Amniotic stem cell (primary cell): ENCODE measurements at regions not wholly inside any gene's neighbourhood (a gene's known extent, or its start where the extent isn't known, plus 50 kb on each side); places are given as distances from the start of the nearest gene placed in this dataset.
A peak's percentile ranks its signal among the peaks of the same experiment; 100 is the strongest.
"Not testable (repeated sequence)": the region's sequence is repeated elsewhere in the genome, so short reads cannot be mapped to it uniquely, and the experiment has no call there.

Experiments used
- DNase-seq: peaks from one replicate; lab custom pipeline; 2025; lab: John Stamatoyannopoulos, UW

DNA sequence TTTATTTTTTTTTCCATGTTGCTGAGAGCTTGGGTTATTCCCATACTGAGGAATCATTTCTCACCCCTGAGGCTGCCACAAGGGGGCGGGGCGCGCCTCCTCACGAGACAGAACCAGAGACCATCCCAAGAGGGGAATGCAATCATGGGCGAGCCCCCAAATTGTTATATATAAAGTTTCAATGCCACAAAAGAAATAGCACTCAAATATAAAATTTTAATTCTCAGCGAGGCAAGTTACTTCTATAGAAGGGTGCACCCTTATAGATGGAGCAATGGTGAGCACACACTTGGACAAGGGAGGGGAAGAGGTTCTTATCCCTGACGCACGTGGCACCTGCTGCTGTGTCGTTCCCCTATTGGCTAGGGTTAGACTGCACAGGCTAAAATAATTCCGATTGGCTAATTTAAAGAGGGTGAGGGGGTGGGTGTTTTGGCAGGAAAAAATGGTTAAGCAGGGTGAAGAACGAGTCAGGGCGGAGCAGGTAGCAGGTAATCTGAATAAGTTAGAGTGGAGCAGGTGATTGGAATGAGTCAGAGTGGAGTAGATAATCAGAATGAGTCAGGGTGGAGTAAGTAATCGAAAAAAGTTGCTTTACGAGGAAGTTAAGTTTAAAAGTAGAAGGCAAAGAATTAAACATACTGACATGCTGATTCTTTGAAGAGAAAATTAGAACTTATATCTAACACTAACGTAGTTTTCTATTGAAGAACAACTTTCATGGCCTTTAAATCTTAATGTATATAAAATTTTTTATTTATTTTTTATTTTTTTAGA, 177.5 kb downstream of the MTCL1 start:
- DNase-seq = no peak

DNA sequence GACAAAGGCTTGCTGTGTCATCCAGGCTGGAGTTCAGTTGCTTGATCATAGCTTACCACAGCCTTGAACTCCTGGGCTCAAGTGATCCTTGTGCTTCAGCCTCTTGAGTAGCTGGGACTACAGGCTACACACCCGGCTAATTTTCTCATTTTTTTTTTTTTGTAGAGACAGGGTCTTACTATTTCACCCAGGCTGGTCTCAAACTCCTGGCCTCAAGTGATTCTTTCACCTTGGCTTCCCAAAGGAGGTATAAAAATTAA, 178.0 kb downstream of the MTCL1 start:
- DNase-seq = no peak

DNA sequence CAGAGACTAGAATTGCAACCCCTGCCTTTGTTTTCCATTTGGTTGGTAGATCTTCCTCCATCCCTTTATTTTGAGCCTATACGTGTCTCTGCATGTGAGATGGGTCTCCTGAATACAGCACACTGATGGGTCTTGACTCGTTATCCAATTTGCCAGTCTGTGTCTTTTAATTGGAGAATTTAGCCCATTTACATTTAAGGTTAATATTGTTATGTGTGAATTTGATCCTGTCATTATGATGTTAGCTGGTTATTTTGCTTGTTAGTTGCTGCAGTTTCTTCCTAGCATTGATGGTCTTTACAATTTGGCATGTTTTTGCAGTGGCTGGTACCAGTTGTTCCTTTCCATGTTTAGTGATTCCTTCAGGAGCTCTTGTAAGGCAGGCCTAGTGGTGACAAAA, 182.5 kb downstream of the MTCL1 start:
- not testable (repeated sequence) for DNase-seq

DNA sequence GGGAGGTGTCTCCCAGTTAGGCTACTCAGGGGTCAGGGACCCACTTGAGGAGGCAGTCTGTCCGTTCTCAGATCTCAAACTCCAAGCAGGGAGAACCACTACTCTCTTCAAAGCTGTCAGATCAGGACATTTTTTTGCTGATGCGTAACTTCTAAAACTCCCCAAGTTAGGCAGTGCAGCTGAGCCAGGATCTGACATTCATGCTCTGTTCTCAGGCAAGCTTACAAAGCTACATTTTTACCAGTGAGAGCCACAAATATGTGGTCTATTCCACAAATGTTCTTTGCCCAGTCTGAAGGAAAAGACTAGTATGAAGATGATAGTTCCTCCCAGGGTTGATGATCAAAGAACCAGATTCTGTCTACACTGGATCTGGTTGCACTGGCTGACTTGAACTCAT, 184.1 kb downstream of the MTCL1 start:
- no peak for DNase-seq

DNA sequence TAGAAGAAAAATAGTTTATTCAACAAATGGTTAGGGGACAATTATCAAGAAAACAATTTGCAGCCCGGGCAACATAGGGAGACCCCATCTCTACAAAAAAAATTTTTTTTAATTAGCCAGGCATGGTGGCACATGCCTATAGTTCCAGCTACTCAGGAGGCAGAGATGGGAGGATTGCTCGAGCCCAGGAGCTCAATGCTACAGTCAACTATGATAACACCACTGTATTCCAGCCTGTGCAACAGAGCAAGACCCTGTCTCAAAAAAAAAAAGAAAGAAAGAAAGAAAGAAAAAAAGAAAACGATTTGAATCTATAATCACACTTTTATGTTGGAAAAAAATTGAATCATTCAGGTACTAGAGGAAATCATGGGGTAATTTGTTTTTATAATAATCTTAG, 185.1 kb downstream of the MTCL1 start:
- not testable (repeated sequence) for DNase-seq

DNA sequence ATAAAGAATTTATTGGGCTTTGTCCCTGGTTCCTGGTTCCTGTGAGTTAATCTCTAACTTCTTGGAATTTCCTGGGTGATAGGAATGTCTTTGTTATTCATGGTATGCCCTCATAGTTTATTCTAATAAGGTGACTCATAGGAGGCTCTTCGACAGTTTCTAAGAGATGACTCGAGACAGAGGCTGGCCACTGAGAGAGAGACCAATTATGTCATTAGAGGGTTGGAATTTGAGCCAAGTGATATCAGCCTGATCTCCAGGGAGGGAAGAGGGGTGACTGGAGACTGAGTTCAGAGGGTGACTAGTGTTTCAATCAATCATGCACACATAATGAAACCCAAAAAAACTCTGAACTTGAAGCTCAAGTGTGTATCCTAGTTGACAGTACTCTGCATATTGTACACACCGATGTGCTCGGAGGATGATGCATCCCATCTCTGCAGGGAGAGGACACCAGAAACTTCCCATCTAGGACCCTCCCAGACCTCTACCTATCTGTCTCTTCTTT, 185.7 kb downstream of the MTCL1 start:
- DNase-seq = peak; percentile 76

DNA sequence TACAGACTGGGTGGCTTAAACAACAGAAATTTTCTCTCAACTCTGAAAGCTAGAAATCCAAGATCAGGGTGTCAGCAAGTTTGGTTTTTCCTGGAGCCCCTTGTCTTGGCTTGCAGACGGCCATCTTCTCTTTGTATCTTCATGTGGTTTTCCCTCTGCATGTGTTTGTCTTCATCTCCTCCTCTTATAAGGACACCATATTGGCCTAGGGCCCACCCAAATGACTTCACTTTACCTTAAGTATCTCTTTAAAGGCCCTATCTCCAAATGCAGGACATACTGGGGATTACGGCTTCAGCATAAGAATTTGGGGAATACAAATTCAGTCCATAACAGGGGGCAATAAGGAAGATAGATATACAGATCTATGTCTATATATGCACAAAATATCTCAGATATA, 187.9 kb downstream of the MTCL1 start:
- no peak for DNase-seq

DNA sequence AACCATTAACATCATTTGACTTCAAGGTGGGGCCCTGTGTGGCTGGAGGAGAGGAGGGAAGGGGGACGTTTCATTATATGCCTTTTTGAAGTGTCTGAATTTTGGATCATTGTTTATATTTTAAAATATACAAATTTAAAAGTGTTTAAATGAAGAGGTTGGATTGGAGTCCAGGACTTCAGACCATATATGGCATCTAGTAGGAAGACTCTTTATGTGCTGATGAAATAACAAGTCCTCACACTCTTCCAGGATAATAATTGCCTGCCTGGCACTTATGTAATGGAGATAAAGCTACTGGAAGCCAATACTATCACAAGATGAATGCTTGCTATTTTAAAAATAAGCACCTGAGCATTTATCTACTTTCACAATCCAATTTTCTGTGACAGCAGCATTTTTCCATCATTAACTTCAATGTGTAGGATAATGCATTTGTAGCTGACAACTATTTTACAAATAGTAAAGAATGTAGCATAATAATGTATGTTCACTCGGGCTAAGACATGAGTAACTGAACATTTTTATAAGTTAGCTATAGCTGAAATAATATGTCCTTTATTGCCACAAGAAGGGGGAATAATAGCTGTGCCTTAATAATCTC, 188.4 kb downstream of the MTCL1 start:
- DNase-seq = no peak

DNA sequence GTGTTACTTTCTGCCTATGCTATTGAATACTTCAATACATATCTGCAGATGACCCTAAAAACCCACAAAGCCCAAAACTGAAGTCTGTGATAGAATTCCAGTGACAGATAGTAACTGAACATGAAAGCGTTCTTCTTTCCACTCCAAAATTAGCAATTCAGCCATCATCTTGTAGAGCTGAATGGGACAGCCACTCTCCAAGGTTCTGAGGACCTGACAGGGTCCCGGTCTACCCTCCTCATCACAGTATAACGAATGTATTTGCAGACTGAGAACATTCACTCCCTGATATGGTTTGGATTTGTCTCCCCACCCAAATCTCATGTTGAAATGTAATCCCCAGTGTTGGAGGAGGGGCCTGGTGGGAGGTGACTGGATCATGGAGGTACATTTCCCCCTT, 189.5 kb downstream of the MTCL1 start:
- no peak for DNase-seq

DNA sequence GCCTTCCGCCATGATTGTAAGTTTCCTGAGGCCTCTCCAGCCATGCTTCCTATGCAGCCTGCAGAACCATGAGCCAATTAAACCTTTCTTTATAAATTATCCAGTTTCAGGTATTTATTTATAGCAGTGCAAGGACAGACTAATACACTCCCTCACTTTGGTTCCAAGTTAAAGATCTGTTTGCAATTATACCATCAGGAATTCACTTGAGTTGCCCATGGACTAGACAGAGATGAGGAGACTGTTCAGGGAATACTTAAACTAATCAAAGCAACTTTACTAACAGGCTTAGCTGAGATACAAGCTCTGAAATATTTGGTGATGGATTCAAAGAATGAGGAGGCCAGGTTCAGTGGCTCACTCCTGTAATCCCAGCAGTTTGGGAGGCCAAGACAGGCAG, 190.0 kb downstream of the MTCL1 start:
- DNase-seq = no peak

DNA sequence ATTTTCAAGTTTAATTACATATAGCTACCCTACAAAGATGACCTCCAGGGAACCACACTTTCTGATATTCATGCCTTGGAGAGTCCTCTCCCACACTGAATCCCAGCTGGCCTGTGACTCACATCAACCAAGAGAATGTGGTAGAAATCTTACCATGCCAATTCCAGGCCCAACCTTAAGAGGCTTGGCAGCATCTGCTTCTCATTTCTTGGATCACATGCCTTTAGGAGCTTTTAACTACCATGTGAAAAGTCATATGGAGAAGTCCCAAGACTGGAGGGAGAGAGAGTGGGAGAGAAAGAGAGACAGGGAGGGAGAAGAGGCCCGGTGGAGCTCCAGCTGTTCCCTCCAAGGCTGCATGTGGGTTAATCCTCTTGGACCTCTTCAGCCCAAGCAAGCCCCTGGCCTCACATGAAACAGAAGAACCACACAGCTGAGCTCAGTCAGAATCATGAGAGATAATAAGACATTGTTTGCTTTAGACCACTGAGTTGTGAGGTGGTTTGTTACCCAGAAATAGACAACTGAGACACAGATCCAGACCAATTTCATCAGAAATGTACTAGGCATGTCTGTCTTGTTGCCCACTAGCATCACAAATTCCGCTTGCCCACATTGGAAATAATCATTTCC, 190.7 kb downstream of the MTCL1 start:
- no peak for DNase-seq

DNA sequence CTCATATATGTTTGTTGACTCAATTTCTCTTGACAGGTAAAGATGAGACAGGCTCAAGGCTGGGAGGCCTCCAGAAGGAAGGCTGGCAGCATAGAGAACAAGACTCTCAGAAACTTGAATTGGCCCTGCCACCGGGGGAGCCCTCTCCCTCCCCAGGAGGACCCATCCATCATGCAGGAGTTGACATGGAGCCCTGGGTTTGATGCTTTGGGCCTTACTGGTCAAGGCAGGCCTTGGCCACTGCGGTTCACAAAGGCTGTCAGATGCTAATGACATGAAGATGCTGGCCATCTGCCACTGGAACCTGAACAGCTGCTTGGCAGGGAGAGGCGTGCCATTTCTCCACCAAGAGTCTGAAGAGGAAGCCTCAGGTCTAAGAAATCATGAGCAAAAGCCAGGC, 193.6 kb downstream of the MTCL1 start:
- no peak for DNase-seq

DNA sequence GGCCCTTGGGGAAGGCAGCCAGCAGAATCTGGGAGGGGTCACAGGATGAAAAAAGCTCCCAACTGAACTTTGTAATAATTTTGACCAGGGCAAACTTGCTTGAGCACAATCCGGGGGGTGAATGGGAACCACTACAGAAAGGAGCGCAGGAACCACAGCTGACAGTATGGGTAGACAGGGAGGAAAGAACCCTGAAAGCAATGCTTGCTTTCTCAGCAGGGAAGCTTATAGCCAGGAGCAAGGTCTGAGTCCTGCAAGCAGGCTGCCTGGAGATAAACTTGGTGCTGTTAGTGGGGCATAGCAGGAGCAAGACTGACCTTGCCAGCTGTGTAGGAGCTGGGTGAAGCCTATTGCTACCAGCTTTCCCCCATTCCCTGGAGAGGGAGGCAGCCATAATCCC, 195.2 kb downstream of the MTCL1 start:
- DNase-seq = no peak

DNA sequence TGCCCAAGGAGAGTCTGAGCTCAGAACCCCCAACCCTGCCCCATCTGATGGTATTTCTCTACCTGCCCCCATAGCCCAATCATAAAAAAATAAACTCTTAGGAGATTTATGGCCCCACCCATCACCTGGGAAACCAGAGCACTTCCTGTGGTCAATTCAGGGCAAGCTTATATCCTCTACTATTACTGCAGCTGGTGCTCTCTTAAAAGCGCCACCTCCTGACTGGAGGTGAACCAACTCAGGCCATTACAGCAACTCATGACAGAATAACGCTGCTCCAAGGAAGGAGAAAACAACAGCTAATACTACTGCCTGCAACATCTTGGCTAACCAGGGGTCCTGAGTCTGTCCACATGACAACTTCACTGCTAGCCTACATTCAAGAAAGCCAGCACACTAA, 195.7 kb downstream of the MTCL1 start:
- no peak for DNase-seq

DNA sequence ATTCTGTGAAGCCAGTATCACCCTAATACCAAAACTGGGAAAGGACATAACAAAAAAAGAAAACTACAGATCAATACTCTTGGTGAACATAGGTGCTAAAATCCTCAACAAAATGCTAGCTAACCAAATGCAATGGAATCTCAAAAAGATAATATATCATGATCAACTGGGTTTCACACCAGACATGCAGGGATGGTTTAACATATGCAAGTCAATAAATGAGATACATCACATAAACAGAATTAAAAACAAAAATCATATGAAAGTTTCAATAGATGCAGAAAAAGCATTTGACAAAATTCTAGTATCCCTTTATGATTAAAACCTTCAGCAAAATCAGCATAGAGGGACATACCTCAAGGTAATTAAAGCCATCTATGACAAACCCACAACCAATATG, 198.2 kb upstream of the NDUFV2 start:
- no peak for DNase-seq

DNA sequence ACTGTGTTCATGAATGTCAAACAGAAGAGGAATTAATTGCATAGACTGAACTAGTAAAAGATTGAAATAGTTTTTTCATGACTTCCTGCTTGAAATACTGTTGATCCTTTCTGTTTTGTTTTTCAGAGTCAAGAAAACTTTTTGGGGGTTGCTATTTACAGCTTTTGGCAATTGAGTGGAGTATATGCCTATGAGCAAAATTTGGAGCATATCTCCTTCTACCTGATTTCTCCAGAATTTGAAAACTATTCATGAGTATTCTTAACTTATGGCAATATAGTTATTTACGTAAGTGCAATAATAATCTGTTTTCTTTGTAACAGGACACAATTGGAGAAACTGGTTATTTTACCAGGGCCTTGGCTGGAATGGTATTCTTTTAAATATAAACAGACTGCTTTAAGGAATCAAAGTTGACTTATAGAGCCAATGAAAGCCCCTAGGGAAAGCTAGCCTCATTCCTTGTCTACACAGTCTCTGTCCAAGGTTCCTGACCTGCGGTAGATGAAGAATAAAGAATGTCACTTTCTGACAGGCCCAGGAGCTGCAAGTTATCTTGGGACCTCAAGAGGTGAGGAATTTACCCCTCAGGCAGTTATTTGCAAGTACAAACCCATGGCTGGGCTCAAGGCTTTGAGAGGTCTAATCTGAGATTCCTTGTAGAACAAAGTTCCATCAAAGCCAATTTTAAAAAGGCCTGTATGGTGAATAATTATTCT, 193.5 kb upstream of the NDUFV2 start:
- DNase-seq = no peak

DNA sequence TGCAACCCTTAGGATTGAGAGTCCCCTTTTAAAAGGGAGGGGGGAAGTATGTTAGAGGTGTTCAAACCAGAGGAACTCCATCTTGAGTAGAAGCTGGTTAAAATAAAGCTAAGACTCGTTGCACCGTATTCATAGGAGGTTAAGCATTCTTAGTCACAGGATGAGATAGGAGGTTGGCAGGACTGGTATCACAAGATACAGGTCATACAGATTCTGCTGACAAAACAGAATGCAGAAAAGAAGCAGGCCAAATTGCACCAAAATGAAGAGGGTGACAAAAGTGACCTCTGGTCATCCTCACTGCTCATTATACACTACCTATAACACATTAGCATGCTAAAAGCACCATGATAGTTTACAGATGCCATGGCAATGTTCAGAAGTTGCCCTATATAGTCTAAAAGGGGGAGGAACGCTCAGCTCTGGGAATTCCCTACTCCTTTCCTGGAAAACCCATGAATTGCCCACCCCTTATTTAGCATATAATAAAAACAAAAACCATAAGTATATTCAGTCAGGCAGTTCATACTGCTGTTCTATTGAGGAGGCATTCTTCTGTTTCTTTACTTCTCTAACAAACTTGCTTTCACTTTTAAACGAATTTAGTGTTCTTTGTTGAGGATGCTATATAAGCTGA, 192.2 kb upstream of the NDUFV2 start:
- no peak for DNase-seq

DNA sequence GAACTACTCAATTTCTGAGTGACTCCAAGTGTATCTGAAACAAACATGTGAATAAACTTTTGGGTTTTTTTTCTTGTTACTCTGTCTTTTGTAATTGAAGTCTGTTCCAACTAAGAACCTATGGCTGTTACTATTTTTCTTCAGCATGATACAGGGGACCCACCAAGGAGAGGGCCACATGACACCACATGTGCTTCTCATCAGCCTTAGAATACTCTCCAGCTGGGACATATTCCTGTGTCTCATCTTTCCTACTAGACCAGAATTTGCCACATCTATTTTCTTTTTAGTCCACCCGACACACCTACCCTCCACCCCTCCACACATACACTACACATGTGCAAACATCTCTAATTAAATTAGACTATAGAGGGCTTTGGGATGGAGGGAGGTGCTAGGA, 191.7 kb upstream of the NDUFV2 start:
- no peak for DNase-seq

DNA sequence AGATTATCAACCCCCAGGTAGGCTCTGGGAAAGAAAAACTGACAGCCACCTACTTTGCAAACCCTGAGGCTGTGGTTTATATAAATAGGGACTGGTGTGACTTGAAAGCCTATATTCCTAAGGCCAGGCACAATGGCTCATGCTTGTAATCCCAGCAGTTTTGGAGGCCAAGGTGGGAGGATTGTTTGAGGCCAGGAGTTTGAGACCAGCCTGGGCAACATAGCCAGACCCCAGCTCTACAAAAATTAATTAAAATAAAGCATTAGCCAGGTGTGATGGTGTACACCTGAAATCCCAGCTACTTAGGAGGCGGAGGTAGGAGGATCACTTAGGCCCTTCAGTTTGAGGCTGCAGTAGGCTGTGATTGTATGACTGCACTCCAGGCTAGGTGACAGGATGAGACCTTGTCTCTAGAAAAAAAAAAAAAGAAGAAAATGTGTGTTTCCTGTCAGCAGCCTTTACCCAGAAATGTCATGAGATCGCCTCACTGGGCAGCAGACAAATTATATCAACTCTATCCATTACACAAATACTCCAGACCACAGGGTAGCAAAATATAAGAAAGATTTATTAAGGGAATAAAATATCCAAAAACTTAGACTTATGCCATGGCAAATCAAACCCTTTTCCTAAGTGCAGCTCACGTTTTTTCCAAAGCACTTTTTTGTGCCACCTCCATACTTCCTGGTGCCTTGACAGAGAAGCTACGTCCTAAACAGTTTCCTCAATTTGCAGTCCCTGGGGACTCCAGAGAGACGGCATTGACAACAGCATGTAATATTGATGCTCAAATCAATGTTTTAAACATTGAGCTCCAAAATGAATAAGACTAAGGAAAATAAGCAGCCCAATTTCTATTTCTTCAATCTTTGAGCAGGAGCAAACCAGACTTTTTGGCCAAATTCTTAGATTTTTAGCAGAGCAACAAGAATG, 190.8 kb upstream of the NDUFV2 start:
- no peak for DNase-seq

DNA sequence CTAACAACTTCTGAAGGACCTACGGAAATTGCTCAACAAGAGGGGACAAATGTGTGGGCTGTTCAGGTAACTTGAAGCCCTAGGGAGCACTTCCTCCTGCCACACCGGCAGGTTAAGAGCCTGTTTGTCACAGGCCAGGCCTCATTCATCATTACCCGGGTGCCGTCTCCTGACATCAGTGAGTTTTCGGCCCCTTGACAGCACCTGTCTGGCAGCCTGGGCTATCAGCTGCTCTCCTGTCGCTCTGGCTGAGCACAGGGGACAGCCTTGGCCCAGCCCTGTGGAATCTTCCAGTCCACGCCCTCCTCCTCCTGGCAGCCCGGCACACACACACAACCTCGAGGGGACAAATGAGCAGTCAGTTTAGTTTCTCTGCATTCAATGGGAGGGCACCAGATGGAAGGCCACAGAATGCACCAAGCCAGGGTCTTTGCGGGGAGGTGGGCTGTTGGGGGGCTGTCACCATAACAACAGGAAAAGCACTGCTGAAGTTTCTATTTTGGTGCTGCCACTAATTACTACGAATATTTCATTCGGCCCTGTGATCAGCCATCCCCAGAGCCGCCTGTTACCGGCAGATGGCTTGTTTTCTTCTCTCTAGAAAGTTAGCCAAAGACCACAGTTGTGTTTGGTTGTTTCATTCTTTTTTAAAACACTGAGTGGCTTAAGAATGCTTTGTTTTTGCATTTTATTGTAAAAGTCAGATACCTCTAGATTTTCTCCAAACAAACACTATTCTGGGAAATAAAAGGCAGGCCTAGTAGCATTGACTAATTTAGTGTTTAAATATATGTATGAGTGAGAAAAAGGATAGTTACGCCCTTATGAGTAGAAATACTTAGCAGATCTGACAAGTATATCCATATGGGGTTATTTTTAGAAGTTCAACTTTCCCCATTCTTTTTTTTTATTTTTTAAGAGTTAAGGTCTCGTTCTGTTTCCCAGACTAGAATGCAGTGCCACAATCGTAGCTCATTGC, 189.9 kb upstream of the NDUFV2 start:
- no peak for DNase-seq
